Fibroblast of mammary gland (primary cell): ENCODE measurements at regions not wholly inside any gene's neighbourhood (a gene's known extent, or its start where the extent isn't known, plus 50 kb on each side); places are given as distances from the start of the nearest gene placed in this dataset.

Source experiments
- DNase-seq: peaks from one replicate; pipeline ENCODE4 v3.0.0-alpha.2; 2010; ENCODE audit warnings: low read depth
- H3K4me3 ChIP-seq: 2 replicates; pipeline ENCODE4 v1.5.1; 2011; ENCODE audit warnings: low read depth, mild to moderate bottlenecking, low read length, moderate library complexity; ENCODE audit not compliant: control insufficient read depth
- TF ChIP-seq, protein P1 (sequence below): conservative IDR thresholded peaks from 2 replicates; pipeline ENCODE4 v1.5.1; 2011; ENCODE audit warnings: low read depth, low read length, inconsistent platforms; ENCODE audit not compliant: control insufficient read depth, insufficient read depth

DNA sequence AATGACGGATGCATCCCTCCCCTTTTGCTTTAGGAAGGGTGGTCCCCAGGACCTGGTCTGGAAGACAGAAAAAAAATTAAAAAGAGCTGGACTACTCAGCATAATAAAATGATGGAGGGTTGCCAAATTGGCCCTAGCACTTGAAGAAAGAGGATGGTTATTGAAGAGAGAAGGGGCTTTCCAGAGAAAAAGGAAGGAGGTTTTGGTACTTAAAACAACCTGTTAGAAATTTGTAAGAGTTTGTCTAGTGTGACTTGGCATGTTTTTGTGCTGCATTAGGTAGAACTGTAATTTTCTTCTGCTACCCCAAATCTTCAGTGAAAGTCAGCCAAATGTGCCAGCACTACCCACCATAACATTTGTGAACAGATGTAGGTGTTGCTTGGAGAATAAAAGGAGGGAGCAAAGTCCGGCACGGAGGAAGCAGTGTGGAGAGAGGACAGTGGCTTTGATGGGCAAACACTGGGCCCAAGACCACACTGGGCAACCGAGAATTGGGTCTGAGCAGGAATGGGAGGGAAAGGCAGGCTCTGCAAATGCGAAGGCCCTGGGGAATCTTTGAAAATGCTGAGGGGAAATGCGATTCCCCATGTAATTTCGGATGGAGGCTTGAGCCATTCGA lies 160.9 kb downstream of the QRSL1 start:
- TF ChIP-seq, protein P1, sequence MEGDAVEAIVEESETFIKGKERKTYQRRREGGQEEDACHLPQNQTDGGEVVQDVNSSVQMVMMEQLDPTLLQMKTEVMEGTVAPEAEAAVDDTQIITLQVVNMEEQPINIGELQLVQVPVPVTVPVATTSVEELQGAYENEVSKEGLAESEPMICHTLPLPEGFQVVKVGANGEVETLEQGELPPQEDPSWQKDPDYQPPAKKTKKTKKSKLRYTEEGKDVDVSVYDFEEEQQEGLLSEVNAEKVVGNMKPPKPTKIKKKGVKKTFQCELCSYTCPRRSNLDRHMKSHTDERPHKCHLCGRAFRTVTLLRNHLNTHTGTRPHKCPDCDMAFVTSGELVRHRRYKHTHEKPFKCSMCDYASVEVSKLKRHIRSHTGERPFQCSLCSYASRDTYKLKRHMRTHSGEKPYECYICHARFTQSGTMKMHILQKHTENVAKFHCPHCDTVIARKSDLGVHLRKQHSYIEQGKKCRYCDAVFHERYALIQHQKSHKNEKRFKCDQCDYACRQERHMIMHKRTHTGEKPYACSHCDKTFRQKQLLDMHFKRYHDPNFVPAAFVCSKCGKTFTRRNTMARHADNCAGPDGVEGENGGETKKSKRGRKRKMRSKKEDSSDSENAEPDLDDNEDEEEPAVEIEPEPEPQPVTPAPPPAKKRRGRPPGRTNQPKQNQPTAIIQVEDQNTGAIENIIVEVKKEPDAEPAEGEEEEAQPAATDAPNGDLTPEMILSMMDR = no peak
- no peak for DNase-seq
- H3K4me3 ChIP-seq = no peak overlapping the region

DNA sequence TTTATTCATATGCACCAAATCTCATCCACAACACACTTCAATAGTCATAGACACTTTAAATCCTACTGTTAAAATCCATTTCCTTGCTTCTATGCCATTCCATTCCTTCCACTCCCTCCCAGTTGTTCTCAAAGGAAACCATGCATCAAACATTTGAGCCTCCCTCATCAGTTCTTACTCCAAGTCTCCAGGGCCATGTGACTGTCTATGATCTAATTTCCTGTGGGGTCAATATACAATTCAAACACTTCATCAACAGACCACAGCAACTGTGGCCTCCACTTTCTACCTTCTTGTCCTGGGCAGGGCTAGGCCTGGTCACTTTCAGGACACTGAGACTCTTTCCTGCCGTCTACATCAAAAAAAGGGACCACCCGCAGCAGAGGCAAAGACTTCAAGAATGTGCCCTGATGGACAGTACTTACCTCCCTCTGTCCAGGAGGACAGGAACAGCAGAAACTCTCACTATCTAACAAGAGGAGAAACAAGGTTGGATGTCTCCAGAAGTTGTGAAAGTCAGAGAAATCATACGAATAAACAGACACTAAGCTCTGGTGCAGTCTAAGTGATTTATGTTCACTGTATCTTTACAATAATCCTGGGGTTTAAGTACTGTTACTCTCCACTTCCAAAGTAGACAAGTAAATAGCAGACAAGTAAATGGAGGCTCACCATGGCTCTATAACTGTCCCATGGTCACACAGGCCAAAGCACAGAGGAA lies 160.2 kb downstream of the QRSL1 start:
- DNase-seq = no peak
- TF ChIP-seq, protein P1 = no peak
- no peak overlapping the region for H3K4me3 ChIP-seq

DNA sequence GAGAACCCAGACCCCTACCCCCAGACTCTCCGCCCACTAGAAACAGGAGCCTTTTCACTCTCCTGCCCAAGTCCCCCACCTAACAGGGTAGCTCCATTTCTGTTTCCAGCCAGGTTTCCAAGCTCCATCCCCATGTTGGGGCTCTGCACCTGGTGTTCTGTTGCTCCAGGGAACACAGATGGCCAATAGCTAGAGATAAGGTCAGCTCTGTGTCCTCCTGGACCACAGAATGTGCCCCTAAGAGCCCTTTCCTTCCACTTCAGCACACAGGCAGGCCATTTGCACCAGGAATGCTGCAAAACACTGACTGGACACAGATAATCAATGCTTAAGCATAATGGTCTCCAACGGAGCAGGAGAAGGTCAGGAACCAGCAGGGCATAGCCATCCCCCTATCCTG lies 159.4 kb downstream of the QRSL1 start:
- H3K4me3 ChIP-seq = no peak overlapping the region
- TF ChIP-seq, protein P1 = no peak
- DNase-seq = no peak

DNA sequence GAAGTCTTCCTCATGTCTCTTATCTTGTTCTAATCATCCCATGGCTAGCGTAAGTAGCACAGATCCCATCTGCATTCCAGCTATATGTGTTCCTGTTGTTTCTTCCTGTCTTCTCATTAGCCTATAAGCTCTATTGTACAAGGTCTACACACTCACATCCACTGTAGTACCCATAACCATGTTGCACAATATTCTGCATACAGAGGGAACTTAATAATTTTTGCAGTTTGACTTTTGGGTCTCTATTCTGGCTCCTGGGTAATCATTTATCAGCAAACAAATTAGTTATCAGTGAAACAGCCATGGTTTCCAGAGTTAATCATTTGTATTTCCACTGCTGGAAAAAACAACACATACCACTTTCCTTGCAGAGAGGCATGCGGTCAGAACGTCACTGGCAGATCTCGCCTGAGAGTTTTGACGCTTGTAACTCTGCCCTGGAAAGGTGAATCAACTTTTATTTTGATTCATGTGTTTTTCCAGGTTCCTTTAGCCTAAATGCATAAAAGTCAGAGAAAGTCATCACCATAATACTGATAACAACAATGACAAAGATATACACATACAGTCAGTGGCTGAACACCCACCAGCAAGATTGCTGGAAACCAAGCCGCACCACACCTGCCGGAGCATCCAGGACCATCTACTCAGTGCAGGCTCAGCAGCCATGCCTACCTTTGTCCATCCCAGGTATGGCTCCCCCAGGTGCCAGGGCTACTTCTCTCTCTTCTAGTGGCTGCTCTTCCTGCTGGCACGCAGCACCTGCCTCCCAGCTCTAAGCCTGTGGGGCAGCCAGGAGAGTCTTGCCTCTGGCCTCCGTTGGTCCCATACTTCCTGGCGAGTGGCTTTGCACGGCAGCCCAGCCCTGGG lies 158.2 kb downstream of the QRSL1 start:
- no peak overlapping the region for H3K4me3 ChIP-seq
- no peak for DNase-seq
- TF ChIP-seq, protein P1 = no peak

DNA sequence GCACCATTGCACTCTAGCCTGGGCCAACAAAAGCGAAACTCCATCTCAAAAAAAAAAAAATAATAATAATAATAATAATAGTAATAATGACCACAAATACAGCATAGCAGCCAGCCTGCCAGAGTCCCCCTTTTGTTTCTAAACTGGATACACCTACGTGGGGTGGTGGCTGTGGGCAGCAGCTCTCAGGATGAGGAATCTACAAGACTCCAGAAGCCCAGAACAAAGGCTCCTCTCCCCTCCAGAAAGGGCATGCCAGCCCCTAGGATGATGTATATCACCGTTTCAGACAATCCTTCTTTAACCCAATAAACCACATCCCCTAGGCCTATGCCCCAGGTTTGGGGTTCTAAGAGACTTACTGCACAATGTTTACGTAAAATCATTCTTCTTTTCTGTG lies 155.9 kb downstream of the QRSL1 start:
- DNase-seq = no peak
- H3K4me3 ChIP-seq = no peak overlapping the region
- TF ChIP-seq, protein P1 = no peak

DNA sequence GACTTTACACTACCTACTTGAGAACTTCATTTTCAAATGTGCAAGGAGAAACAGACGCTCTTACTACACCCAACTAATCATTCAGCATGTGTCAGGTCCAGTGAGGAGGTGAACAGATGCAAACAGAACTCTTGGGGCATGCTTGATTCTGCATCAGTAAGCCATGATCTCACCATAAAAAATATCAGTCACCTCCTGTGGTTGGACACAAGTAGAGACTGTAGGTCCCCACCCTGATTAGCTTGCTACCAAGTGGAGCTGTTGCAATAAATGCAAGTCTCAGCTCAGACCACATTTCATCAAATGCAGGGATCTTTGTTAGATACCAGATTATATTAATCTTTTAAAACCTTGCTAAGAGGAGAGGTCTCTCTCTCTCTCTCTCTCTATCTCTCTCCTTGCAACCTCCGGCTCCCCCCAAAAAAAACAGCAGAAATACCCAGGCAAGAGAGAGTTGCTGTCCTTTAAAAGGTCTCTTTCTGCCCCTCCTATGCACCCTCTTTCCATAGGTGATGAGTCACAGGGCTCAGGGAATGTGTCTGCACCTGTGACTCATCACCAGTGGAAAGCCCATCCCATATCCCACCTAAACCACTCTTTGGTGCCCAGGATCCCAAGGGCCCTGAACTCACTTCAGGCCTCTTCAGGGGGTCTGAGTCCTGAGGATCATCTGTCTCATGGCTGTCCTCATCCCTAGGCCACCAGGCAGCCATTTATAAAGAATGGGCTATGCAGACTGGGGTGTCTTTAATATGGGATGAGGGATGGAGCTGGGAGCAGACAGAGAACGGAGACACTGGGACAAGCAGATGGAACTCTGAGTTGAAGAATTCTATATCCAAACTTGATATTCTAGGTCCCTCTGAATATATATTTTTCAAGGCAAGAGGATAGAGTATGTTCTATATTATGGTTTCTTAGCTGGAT lies 154.5 kb downstream of the QRSL1 start:
- H3K4me3 ChIP-seq = no peak overlapping the region
- TF ChIP-seq, protein P1 = no peak
- DNase-seq = peak; percentile 11
